ENCODE measurements at regions not wholly inside any gene's neighbourhood (a gene's known extent, or its start where the extent isn't known, plus 50 kb on each side); places are given as distances from the start of the nearest gene placed in this dataset.

- Histone ChIP-seq H3K27me3 (replicated peaks) (no peaks in the 10 kb centered on the region), H3K27ac (no peak overlapping the region), H3K36me3 (replicated peaks) (no peaks in the 10 kb centered on the region), H3K4me3 (ENCODE audit: low read depth, low read length) (no peak overlapping the region)
- DNase-seq = no peak
- in situ Hi-C loops (cut with HindIII; ENCODE audit: low pct_ligation_motif_present, low sequenced_read_pairs) = no loop called here
- no peak for TF ChIP-seq CTCF (IDR thresholded peaks at IDR 0.05; ENCODE audit: low read depth, low read length, missing control alignments)
These were observed 297.5 kb downstream of the PCNX1 start for GRCh38 chr14:71204768-71205167.

GRCh38 chr14:71206123-71206522 is 298.9 kb downstream of the PCNX1 start:
- in situ Hi-C loops (cut with HindIII; ENCODE audit: low pct_ligation_motif_present, low sequenced_read_pairs) = no loop called here
- no peaks in the 10 kb centered on the region for H3K36me3 ChIP-seq (replicated peaks)

GRCh38 chr14:71206766-71207371 is 299.6 kb downstream of the PCNX1 start:
- in situ Hi-C loops (cut with HindIII; ENCODE audit: low pct_ligation_motif_present, low sequenced_read_pairs) = no loop called here
- peak; percentile 80 for DNase-seq
- Histone ChIP-seq H3K4me3 (ENCODE audit: low read depth, low read length) (no peak overlapping the region), H3K27me3 (replicated peaks) (no peaks in the 10 kb centered on the region), H3K36me3 (replicated peaks) (no peaks in the 10 kb centered on the region), H3K27ac (no peak overlapping the region)
- no peak for TF ChIP-seq CTCF (IDR thresholded peaks at IDR 0.05; ENCODE audit: low read depth, low read length, missing control alignments)

More at GRCh38 chr14:71206123-71206522, 298.9 kb downstream of the PCNX1 start:
- no peak for DNase-seq
- TF ChIP-seq CTCF (IDR thresholded peaks at IDR 0.05; ENCODE audit: low read depth, low read length, missing control alignments) = no peak
- Histone ChIP-seq H3K27ac (no peak overlapping the region), H3K4me3 (ENCODE audit: low read depth, low read length) (no peak overlapping the region), H3K27me3 (replicated peaks) (no peaks in the 10 kb centered on the region)

GRCh38 chr14:71208702-71209357 is 301.6 kb downstream of the PCNX1 start:
- Histone ChIP-seq H3K4me3 (ENCODE audit: low read depth, low read length) (no peak overlapping the region), H3K36me3 (replicated peaks) (no peaks in the 10 kb centered on the region), H3K27me3 (replicated peaks) (no peaks in the 10 kb centered on the region), H3K27ac (no peak overlapping the region)
- in situ Hi-C loops (cut with HindIII; ENCODE audit: low pct_ligation_motif_present, low sequenced_read_pairs) = no loop called here
- TF ChIP-seq CTCF (IDR thresholded peaks at IDR 0.05; ENCODE audit: low read depth, low read length, missing control alignments) = peak; percentile 30
- no peak for DNase-seq

GRCh38 chr14:71209888-71210287 is 302.6 kb downstream of the PCNX1 start:
- no peaks in the 10 kb centered on the region for H3K36me3 ChIP-seq (replicated peaks)
- TF ChIP-seq CTCF (IDR thresholded peaks at IDR 0.05; ENCODE audit: low read depth, low read length, missing control alignments) = no peak
- H3K27ac ChIP-seq = no peak overlapping the region
- no peaks in the 10 kb centered on the region for H3K27me3 ChIP-seq (replicated peaks)
- H3K4me3 ChIP-seq (ENCODE audit: low read depth, low read length) = no peak overlapping the region
- no peak for DNase-seq
- in situ Hi-C loops (cut with HindIII; ENCODE audit: low pct_ligation_motif_present, low sequenced_read_pairs) = no loop called here

Data from brain microvascular endothelial cell (primary cell).